Body of pancreas (tissue), 4 donors: ENCODE measurements at regions not wholly inside any gene's neighbourhood (a gene's known extent, or its start where the extent isn't known, plus 50 kb on each side); places are given as distances from the start of the nearest gene placed in this dataset.

Experiments
- POLR2A ChIP-seq, 3 donors: fragments of 450-650 bp; IDR thresholded peaks; one replicate each; pipeline ENCODE4 v1.6.1; 2016; ENCODE audit warnings: antibody characterized with exemption in 3 of 3, mild to moderate bottlenecking in 2 of 3
- TF ChIP-seq, protein P1 (sequence below), 7 experiments: fragments of 450-650 bp in 4 of 7; fragments of 200-600 bp in 3 of 7; sonication (generic) in 3 of 7; IDR thresholded peaks; one replicate each; pipeline ENCODE4 v1.5.1; 2016 to 2019; ENCODE audit warnings: antibody characterized with exemption in 7 of 7

DNA sequence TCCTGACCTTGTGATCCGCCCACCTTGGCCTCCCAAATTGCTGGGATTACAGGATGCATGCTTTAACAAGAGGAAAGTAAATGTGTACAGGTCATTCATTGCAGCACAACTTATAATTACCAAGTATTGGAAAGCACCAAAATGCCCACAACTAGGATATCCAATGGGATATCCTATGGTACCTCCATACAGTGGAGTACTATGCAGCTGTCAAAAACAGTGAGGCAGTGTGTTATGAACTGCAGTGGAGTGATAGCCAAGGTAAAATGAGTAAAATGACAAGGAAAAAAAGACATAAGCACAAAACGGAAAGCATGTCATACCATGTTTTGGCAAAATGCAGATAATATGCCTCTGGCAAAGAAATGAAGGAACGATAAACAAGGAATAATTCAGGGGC lies 87.6 kb downstream of the FOXL1 start:
- TF ChIP-seq, protein P1, sequence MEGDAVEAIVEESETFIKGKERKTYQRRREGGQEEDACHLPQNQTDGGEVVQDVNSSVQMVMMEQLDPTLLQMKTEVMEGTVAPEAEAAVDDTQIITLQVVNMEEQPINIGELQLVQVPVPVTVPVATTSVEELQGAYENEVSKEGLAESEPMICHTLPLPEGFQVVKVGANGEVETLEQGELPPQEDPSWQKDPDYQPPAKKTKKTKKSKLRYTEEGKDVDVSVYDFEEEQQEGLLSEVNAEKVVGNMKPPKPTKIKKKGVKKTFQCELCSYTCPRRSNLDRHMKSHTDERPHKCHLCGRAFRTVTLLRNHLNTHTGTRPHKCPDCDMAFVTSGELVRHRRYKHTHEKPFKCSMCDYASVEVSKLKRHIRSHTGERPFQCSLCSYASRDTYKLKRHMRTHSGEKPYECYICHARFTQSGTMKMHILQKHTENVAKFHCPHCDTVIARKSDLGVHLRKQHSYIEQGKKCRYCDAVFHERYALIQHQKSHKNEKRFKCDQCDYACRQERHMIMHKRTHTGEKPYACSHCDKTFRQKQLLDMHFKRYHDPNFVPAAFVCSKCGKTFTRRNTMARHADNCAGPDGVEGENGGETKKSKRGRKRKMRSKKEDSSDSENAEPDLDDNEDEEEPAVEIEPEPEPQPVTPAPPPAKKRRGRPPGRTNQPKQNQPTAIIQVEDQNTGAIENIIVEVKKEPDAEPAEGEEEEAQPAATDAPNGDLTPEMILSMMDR (IDR thresholded peaks at IDR 0.05) = no peak
- no peak for TF ChIP-seq POLR2A (IDR thresholded peaks at IDR 0.05)
